Transverse colon (tissue), 4 donors: ENCODE measurements at regions not wholly inside any gene's neighbourhood (a gene's known extent, or its start where the extent isn't known, plus 50 kb on each side); places are given as distances from the start of the nearest gene placed in this dataset.

Experiments
- DNase-seq: peaks from one replicate; pipeline ENCODE4 v3.0.0-alpha.2; 2019
- H3K27ac ChIP-seq, 4 donors: fragments of 200-600 bp; sonication (generic); 2 replicates each; pipeline ENCODE4 v1.5.1; 2016 to 2018; ENCODE audit warnings: inconsistent platforms in 4 of 4
- H3K27me3 ChIP-seq: fragments of 200-600 bp; sonication (generic); 2 replicates; pipeline ENCODE4 v1.5.1; 2017; ENCODE audit warnings: inconsistent platforms
- H3K36me3 ChIP-seq, 4 donors: fragments of 200-600 bp; sonication (generic); 2 replicates each; pipeline ENCODE4 v1.5.1; 2017 to 2019; ENCODE audit warnings: inconsistent platforms in 4 of 4
- H3K4me1 ChIP-seq, 4 donors: fragments of 200-600 bp; sonication (generic); 2 replicates each; pipeline ENCODE4 v1.5.1; 2017 to 2020; ENCODE audit warnings: inconsistent platforms in 4 of 4
- H3K4me3 ChIP-seq, 4 donors: fragments of 200-600 bp; sonication (generic); 1 replicate in 1 of 4; 2 replicates in 3 of 4; pipeline versions ENCODE4 v1.5.1 to v1.6.1; 2017 to 2019; ENCODE audit warnings: inconsistent platforms in 4 of 4
- H3K9me3 ChIP-seq, 2 donors: fragments of 200-600 bp; sonication (generic); 2 replicates each; pipeline ENCODE4 v1.5.1; 2017 to 2019; ENCODE audit warnings: inconsistent platforms in 2 of 2
- EP300 ChIP-seq: sonication (generic); formaldehyde crosslinking; IDR thresholded peaks from one replicate; pipeline ENCODE4 v1.6.1; 2017; ENCODE audit warnings: antibody characterized with exemption, low read depth
- POLR2A ChIP-seq: fragments of 450-650 bp; IDR thresholded peaks from one replicate; pipeline ENCODE4 v1.6.1; 2016; ENCODE audit warnings: antibody characterized with exemption, mild to moderate bottlenecking, moderate library complexity
- POLR2AphosphoS5 ChIP-seq, 3 donors: sonication (generic); formaldehyde crosslinking; IDR thresholded peaks; one replicate each; pipeline ENCODE4 v1.6.1; 2016; ENCODE audit warnings: antibody characterized with exemption in 3 of 3
- WGBS, 2 donors: methylation state at CpG; one replicate each; pipeline ENCODE4 v1.1.5; 2018; ENCODE audit warnings: low coverage in 1 of 2; 5-methylcytosine and 5-hydroxymethylcytosine counted together
- in situ Hi-C, 4 donors: fragments of 200-750 bp; cut with MboI; loops; one replicate each; pipeline versions ENCODE4 v1.15.0 to v1.15.1; 2017; ENCODE audit warnings: low sequenced_read_pairs in 3 of 4, low pct_ligation_motif_present in 1 of 4, low pct_unique_long_range_greater_than_20kb in 1 of 4
- intact Hi-C: fragments of 100-400 bp; cut with DNase I; formaldehyde crosslinking; loops from one replicate; pipeline ENCODE4 v1.15.1; 2023; ENCODE audit warnings: low total_unique reads
- TF ChIP-seq, protein P1 (sequence below), 5 experiments: fragments of 200-600 bp in 3 of 5; fragments of 450-650 bp in 2 of 5; sonication (generic) in 3 of 5; IDR thresholded peaks; 1 replicate in 2 of 5; 2 replicates in 3 of 5; pipeline ENCODE4 v1.5.1; 2016 to 2017; ENCODE audit warnings: antibody characterized with exemption in 5 of 5, inconsistent platforms in 3 of 5, mild to moderate bottlenecking in 2 of 5, moderate library complexity in 1 of 5

GRCh38 chr3:31449318-31449717, 83.4 kb upstream of the STT3B start:
- H3K9me3 ChIP-seq = peaks cover 0 to 5% of the 10 kb centered on the region in 2 donors
- no peaks in the 10 kb centered on the region for H3K27me3 ChIP-seq
- no peak overlapping the region for H3K4me3 ChIP-seq
- no peaks in the 10 kb centered on the region for H3K36me3 ChIP-seq
- intact Hi-C loops = no loop called here
- in situ Hi-C loops = no loop called here
- WGBS, 2 donors = 71 to 83% methylated on average over 1 of the region's 1 CpG
- DNase-seq = no peak
- H3K4me1 ChIP-seq = peaks cover 0 to 4% (median 2%) of the 10 kb centered on the region in 4 donors
- TF ChIP-seq POLR2A (no peak), POLR2AphosphoS5 (IDR thresholded peaks at IDR 0.05) (no peak), EP300 (no peak)
- TF ChIP-seq, protein P1, sequence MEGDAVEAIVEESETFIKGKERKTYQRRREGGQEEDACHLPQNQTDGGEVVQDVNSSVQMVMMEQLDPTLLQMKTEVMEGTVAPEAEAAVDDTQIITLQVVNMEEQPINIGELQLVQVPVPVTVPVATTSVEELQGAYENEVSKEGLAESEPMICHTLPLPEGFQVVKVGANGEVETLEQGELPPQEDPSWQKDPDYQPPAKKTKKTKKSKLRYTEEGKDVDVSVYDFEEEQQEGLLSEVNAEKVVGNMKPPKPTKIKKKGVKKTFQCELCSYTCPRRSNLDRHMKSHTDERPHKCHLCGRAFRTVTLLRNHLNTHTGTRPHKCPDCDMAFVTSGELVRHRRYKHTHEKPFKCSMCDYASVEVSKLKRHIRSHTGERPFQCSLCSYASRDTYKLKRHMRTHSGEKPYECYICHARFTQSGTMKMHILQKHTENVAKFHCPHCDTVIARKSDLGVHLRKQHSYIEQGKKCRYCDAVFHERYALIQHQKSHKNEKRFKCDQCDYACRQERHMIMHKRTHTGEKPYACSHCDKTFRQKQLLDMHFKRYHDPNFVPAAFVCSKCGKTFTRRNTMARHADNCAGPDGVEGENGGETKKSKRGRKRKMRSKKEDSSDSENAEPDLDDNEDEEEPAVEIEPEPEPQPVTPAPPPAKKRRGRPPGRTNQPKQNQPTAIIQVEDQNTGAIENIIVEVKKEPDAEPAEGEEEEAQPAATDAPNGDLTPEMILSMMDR (IDR thresholded peaks at IDR 0.05) = no peak
- no peak overlapping the region for H3K27ac ChIP-seq

DNA sequence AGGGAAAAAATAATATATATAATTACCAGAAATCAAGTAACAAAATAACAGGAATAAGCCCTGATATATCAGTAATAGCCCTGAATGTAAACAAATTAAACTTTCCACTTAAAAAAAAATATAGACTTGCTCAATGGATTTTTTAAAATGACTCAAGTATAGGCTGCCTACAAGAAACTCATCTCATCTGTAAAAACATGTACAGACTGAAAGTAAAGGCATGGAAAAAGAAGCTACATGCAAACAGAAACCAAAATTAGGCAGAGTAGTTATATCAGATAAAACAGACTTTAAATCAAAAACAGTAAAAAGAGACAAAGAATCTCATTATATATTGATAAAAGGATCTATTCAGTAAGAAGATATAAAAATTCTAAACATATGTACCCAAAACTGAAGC, 82.4 kb upstream of the STT3B start:
- H3K27me3 ChIP-seq = no peaks in the 10 kb centered on the region
- peaks cover 0 to 5% of the 10 kb centered on the region in 2 donors for H3K9me3 ChIP-seq
- in situ Hi-C loops = loop anchor here in 1 of 4 donors (10.0 kb wide), 1 partner anchor 236 kb away; no protein-coding TSS in a partner anchor
- intact Hi-C loops = no loop called here
- H3K4me3 ChIP-seq = no peak overlapping the region
- peaks cover 0 to 4% (median 2%) of the 10 kb centered on the region in 4 donors for H3K4me1 ChIP-seq
- H3K27ac ChIP-seq = no peak overlapping the region
- no peak for DNase-seq
- H3K36me3 ChIP-seq = no peaks in the 10 kb centered on the region
- TF ChIP-seq POLR2A (no peak), EP300 (no peak), POLR2AphosphoS5 (IDR thresholded peaks at IDR 0.05) (no peak)
- TF ChIP-seq, protein P1 (IDR thresholded peaks at IDR 0.05) = no peak

- H3K9me3 ChIP-seq = peaks cover 0 to 5% of the 10 kb centered on the region in 2 donors
- in situ Hi-C loops (loop anchor here in 1 of 4 donors (10.0 kb wide), 1 partner anchor 238 kb away; no protein-coding TSS in a partner anchor), intact Hi-C loops (no loop called here)
- 69 to 73% methylated on average over 4 to 24 of the region's 24 CpGs for WGBS, 2 donors
- H3K4me1 ChIP-seq = peaks cover 0 to 4% (median 2%) of the 10 kb centered on the region in 4 donors
- no peak overlapping the region for H3K27ac ChIP-seq
- TF ChIP-seq, protein P1 (IDR thresholded peaks at IDR 0.05) = no peak
- TF ChIP-seq POLR2AphosphoS5 (IDR thresholded peaks at IDR 0.05) (no peak), POLR2A (no peak), EP300 (no peak)
- H3K4me3 ChIP-seq = no peak overlapping the region
- H3K27me3 ChIP-seq = no peaks in the 10 kb centered on the region
- DNase-seq = peak; percentile 34
- no peaks in the 10 kb centered on the region for H3K36me3 ChIP-seq
Measured at GRCh38 chr3:31452495-31453106, 80.1 kb upstream of the STT3B start.

DNA sequence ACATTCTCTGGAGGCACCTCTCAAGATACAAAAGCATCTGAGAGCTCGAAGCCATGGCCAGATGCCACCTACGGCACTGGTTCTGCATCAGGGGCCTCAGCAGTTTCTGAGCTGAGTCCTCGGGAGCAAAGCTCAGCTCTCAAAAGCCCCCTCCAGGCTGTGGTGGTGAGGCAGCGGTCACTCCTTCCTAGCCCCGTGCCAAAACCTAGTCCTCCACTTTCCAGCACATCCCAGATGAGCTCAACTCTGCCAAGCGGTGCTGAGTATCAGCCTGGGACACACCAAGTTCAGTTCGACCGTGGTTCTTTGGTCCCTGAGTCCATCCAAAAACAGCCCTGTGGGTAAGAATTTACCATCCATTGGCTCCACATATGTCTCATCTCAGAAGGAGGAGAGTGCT, 79.3 kb upstream of the STT3B start:
- TF ChIP-seq, protein P1 (IDR thresholded peaks at IDR 0.05) = no peak
- no peak for TF ChIP-seq POLR2A
- TF ChIP-seq EP300 = no peak
- no peak for TF ChIP-seq POLR2AphosphoS5 (IDR thresholded peaks at IDR 0.05)
- intact Hi-C loops = no loop called here
- in situ Hi-C loops = loop anchor here in 1 of 4 donors (10.0 kb wide), 1 partner anchor 239 kb away; no protein-coding TSS in a partner anchor
- DNase-seq = no peak
- peaks cover 0 to 5% of the 10 kb centered on the region in 2 donors for H3K9me3 ChIP-seq
- H3K4me3 ChIP-seq = no peak overlapping the region
- 75 to 80% methylated on average over 3 to 8 of the region's 8 CpGs for WGBS, 2 donors
- no peaks in the 10 kb centered on the region for H3K27me3 ChIP-seq
- no peaks in the 10 kb centered on the region for H3K36me3 ChIP-seq
- H3K4me1 ChIP-seq = peaks cover 0 to 4% (median 2%) of the 10 kb centered on the region in 4 donors
- no peak overlapping the region for H3K27ac ChIP-seq
